ENCODE measurements at regions not wholly inside any gene's neighbourhood (a gene's known extent, or its start where the extent isn't known, plus 50 kb on each side); places are given as distances from the start of the nearest gene placed in this dataset.

DNA sequence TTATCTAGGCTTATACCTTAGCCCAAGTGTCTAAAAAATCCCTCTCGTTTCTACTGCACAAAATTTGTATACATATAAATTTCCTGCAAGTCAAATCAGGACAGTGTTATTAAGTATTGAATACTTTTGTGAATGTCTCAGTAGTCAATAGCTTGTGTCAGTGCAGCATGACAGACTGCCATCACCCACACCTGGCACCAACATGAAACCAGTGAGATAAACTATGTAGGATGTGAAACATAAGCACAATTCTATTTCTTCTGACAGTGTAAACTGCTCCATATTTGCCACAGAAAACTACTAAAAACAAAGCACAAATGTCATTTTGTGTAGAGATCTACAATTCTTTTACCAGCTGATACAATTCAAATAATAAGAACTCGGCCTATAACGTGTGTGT is 542.1 kb upstream of the LUZP2 start:
- no peaks in the 10 kb centered on the region for H3K9me3 ChIP-seq (ENCODE audit: control insufficient read depth in 2 of 3, low read length in 3 of 3)
- Mint-ChIP-seq H3K27me3 (no peaks in the 10 kb centered on the region), H3K36me3 (no peaks in the 10 kb centered on the region), H3K9me3 (peaks cover 0 to 10% (median 0%) of the 10 kb centered on the region in 11 donors), H3K4me3 (no peak overlapping the region), H3K4me1 (no peaks in the 10 kb centered on the region), H3K27ac (no peak overlapping the region)
- H3K27me3 ChIP-seq (ENCODE audit: control insufficient read depth in 2 of 2, insufficient read depth in 2 of 2, low read length in 2 of 2) = no peaks in the 10 kb centered on the region
- DNase-seq (no peak), ATAC-seq (no peak)
- intact Hi-C loops (cut with micrococcal nuclease) = no loop called here
- H3K27ac ChIP-seq (ENCODE audit: low read depth, low read length) = no peak overlapping the region
- H3K4me3 ChIP-seq (ENCODE audit: low read length) = no peak overlapping the region
- POLR2A ChIA-PET = no interaction called here
- CTCF ChIA-PET = no interaction called here
- H3K4me1 ChIP-seq (ENCODE audit: control insufficient read depth in 2 of 2, insufficient read depth in 2 of 2, low read length in 2 of 2) = no peaks in the 10 kb centered on the region
- no peaks in the 10 kb centered on the region for H3K36me3 ChIP-seq (ENCODE audit: control insufficient read depth in 2 of 3, insufficient read depth in 3 of 3, low read length in 3 of 3)

DNA sequence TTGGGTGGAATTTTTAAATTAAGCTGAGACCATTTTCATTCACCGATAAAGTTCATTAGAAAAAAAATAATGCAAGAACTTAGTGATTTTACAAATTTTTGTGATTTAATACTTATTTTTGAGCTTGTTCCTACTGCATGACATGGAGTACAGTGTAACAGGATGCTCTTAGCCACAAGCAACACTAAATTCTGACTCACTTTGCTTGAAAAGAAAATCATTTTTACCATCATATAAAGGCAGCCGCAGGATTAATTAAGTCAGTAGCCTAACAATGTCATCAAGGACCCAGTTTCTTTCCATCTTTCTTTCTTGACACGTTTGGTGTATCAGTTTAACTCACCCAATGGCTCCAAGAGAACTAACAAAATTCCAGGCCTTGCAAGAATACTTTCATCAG is 540.3 kb upstream of the LUZP2 start:
- Mint-ChIP-seq H3K4me1 (no peaks in the 10 kb centered on the region), H3K9me3 (peaks cover 0 to 14% (median 0%) of the 10 kb centered on the region in 11 donors), H3K4me3 (no peak overlapping the region), H3K36me3 (no peaks in the 10 kb centered on the region), H3K27me3 (no peaks in the 10 kb centered on the region), H3K27ac (no peak overlapping the region)
- ChIA-PET CTCF (no interaction called here), POLR2A (no interaction called here)
- ATAC-seq = no peak
- no peak for DNase-seq
- no peaks in the 10 kb centered on the region for H3K27me3 ChIP-seq (ENCODE audit: control insufficient read depth in 2 of 2, insufficient read depth in 2 of 2, low read length in 2 of 2)
- no peak overlapping the region for H3K4me3 ChIP-seq (ENCODE audit: low read length)
- no peaks in the 10 kb centered on the region for H3K36me3 ChIP-seq (ENCODE audit: control insufficient read depth in 2 of 3, insufficient read depth in 3 of 3, low read length in 3 of 3)
- intact Hi-C loops (cut with micrococcal nuclease) = no loop called here
- H3K9me3 ChIP-seq (ENCODE audit: control insufficient read depth in 2 of 3, low read length in 3 of 3) = no peaks in the 10 kb centered on the region
- no peaks in the 10 kb centered on the region for H3K4me1 ChIP-seq (ENCODE audit: control insufficient read depth in 2 of 2, insufficient read depth in 2 of 2, low read length in 2 of 2)
- no peak overlapping the region for H3K27ac ChIP-seq (ENCODE audit: low read depth, low read length)

DNA sequence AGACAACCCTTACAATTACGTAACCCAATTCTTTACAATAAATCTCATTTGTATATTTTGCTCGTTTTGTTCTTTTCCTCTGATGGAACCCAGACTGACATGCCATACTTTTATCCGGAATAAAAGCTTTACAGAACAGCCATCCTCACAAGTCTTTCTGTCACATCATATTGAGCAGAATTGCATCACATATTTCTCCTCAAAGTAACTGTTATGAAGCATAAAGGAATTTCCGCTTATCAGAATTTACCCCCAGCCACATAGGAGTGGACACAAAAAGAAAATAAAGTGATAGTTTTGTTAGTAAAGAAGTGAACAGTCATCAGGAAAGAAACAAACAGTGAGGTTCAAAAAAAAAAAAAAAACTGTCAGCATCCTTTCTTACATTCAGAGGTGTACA is 539.5 kb upstream of the LUZP2 start:
- Mint-ChIP-seq H3K4me3 (no peak overlapping the region), H3K27ac (no peak overlapping the region), H3K36me3 (peaks cover 0 to under 1% (median 0%) of the 10 kb centered on the region in 5 donors), H3K9me3 (peaks cover 0 to 11% (median 0%) of the 10 kb centered on the region in 11 donors), H3K27me3 (no peaks in the 10 kb centered on the region), H3K4me1 (no peaks in the 10 kb centered on the region)
- intact Hi-C loops (cut with micrococcal nuclease) = no loop called here
- H3K9me3 ChIP-seq (ENCODE audit: control insufficient read depth in 2 of 3, low read length in 3 of 3) = no peaks in the 10 kb centered on the region
- no peaks in the 10 kb centered on the region for H3K27me3 ChIP-seq (ENCODE audit: control insufficient read depth in 2 of 2, insufficient read depth in 2 of 2, low read length in 2 of 2)
- no peaks in the 10 kb centered on the region for H3K36me3 ChIP-seq (ENCODE audit: control insufficient read depth in 2 of 3, insufficient read depth in 3 of 3, low read length in 3 of 3)
- ATAC-seq (no peak), DNase-seq (no peak)
- H3K4me1 ChIP-seq (ENCODE audit: control insufficient read depth in 2 of 2, insufficient read depth in 2 of 2, low read length in 2 of 2) = no peaks in the 10 kb centered on the region
- ChIA-PET CTCF (no interaction called here), POLR2A (no interaction called here)
- H3K27ac ChIP-seq (ENCODE audit: low read depth, low read length) = no peak overlapping the region
- H3K4me3 ChIP-seq (ENCODE audit: low read length) = no peak overlapping the region

DNA sequence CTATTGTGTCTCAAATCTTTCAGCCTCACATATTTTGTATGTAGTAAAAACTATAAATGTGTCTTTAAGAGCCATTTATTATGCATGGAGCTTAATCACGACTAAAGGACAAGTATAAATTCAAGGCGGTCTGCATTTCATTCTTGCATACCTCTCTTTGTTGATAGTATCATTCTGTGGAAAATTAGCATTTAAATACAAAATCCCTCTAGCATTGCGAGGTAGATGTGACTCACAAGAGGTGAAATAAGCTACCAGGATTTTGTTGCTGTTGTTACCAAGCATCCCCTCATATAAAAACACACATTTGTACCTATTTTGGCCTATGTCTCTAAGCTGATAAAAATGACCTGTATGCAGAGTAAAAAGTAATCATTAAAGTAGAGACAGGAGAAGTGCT is 537.4 kb upstream of the LUZP2 start:
- DNase-seq (no peak), ATAC-seq (no peak)
- Mint-ChIP-seq H3K27me3 (no peaks in the 10 kb centered on the region), H3K9me3 (peaks cover 0 to 14% (median 2%) of the 10 kb centered on the region in 11 donors), H3K4me1 (no peaks in the 10 kb centered on the region), H3K4me3 (no peak overlapping the region), H3K36me3 (peaks cover 0 to 4% (median 0%) of the 10 kb centered on the region in 5 donors), H3K27ac (no peak overlapping the region)
- no peaks in the 10 kb centered on the region for H3K36me3 ChIP-seq (ENCODE audit: control insufficient read depth in 2 of 3, insufficient read depth in 3 of 3, low read length in 3 of 3)
- CTCF ChIA-PET = no interaction called here
- intact Hi-C loops (cut with micrococcal nuclease) = no loop called here
- no peak overlapping the region for H3K27ac ChIP-seq (ENCODE audit: low read depth, low read length)
- H3K4me1 ChIP-seq (ENCODE audit: control insufficient read depth in 2 of 2, insufficient read depth in 2 of 2, low read length in 2 of 2) = no peaks in the 10 kb centered on the region
- H3K4me3 ChIP-seq (ENCODE audit: low read length) = no peak overlapping the region
- H3K27me3 ChIP-seq (ENCODE audit: control insufficient read depth in 2 of 2, insufficient read depth in 2 of 2, low read length in 2 of 2) = no peaks in the 10 kb centered on the region
- H3K9me3 ChIP-seq (ENCODE audit: control insufficient read depth in 2 of 3, low read length in 3 of 3) = no peaks in the 10 kb centered on the region
- POLR2A ChIA-PET = no interaction called here

DNA sequence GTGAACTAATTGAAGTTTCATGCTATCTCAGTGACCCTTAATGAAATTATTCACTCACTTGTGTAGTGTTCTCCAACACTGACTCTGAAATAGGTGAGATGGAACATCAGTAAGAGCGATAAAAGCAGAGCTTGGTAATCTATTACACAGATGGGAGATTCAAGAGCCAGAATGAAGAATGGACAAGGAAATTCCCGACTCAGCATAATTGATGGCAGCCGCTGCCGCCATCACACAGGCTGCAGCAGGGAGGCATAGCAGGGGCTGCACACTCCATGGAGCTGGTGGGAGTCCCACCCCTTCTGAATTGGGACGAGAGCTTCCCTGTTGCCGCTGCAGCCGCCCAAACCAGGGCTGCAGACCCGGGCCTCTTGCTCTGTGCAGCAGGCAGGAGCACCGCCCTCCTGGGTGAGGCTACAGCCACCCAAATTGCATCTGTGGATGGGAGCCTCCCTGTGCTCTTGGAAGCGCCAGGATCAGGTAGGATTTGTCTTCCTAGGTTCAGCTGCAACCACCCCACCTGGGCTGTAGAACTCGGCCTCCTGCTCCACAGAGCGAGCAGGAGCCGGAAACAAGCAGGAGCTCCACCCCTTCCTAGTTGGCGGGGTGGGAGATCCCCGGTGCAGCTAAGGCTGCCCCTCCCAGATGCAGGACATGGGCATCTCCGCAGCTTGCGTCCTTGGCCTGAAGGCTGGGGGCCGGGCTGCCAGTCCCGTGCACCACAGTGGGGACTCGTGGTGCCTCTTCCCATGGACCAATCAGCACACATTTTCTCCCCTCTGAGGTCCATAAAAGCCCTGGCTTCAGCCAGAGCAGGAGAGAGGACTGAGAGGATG is 535.1 kb upstream of the LUZP2 start:
- Mint-ChIP-seq H3K36me3 (peaks cover 0 to 4% (median 0%) of the 10 kb centered on the region in 5 donors), H3K9me3 (peaks cover 0 to 14% (median 2%) of the 10 kb centered on the region in 11 donors), H3K27ac (no peak overlapping the region), H3K4me1 (no peaks in the 10 kb centered on the region), H3K4me3 (no peak overlapping the region), H3K27me3 (no peaks in the 10 kb centered on the region)
- ChIA-PET CTCF (no interaction called here), POLR2A (no interaction called here)
- H3K4me3 ChIP-seq (ENCODE audit: low read length) = no peak overlapping the region
- ATAC-seq (no peak), DNase-seq (no peak)
- H3K27me3 ChIP-seq (ENCODE audit: control insufficient read depth in 2 of 2, insufficient read depth in 2 of 2, low read length in 2 of 2) = no peaks in the 10 kb centered on the region
- intact Hi-C loops (cut with micrococcal nuclease) = no loop called here
- no peaks in the 10 kb centered on the region for H3K36me3 ChIP-seq (ENCODE audit: control insufficient read depth in 2 of 3, insufficient read depth in 3 of 3, low read length in 3 of 3)
- no peaks in the 10 kb centered on the region for H3K9me3 ChIP-seq (ENCODE audit: control insufficient read depth in 2 of 3, low read length in 3 of 3)
- no peak overlapping the region for H3K27ac ChIP-seq (ENCODE audit: low read depth, low read length)
- no peaks in the 10 kb centered on the region for H3K4me1 ChIP-seq (ENCODE audit: control insufficient read depth in 2 of 2, insufficient read depth in 2 of 2, low read length in 2 of 2)

DNA sequence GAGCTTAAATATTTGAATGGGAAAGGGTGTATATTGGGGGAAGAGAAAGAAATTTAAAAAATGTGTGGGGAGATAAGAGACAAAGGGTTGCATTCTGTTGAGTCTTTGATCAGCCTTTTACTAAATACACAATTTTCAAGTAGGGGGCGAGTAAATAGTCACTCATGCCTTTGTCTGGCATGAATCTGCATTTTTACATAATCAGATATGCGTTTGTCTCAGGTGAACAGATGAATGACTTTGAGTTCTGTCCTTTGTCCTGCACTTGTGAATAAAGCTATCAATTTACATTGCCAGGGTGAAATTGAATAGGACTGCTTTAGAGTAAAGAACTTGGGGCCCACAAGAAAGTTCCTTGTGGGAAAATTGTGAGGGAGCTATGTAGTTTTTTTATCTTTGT is 523.6 kb upstream of the LUZP2 start:
- Histone ChIP-seq H3K36me3 (ENCODE audit: control insufficient read depth in 2 of 3, insufficient read depth in 3 of 3, low read length in 3 of 3) (no peaks in the 10 kb centered on the region), H3K27ac (ENCODE audit: low read depth, low read length) (no peak overlapping the region), H3K4me3 (ENCODE audit: low read length) (no peak overlapping the region), H3K27me3 (ENCODE audit: control insufficient read depth in 2 of 2, insufficient read depth in 2 of 2, low read length in 2 of 2) (no peaks in the 10 kb centered on the region), H3K4me1 (ENCODE audit: control insufficient read depth in 2 of 2, insufficient read depth in 2 of 2, low read length in 2 of 2) (no peaks in the 10 kb centered on the region), H3K9me3 (ENCODE audit: control insufficient read depth in 2 of 3, low read length in 3 of 3) (no peaks in the 10 kb centered on the region)
- H3K27ac Mint-ChIP-seq = no peak overlapping the region
- ChIA-PET CTCF (no interaction called here), POLR2A (no interaction called here)
- intact Hi-C loops (cut with micrococcal nuclease) = no loop called here
- H3K9me3 Mint-ChIP-seq = peaks cover 0 to 13% (median 4%) of the 10 kb centered on the region in 11 donors
- H3K4me3 Mint-ChIP-seq = no peak overlapping the region
- H3K4me1 Mint-ChIP-seq = no peaks in the 10 kb centered on the region
- H3K36me3 Mint-ChIP-seq = no peaks in the 10 kb centered on the region
- no peak for DNase-seq
- ATAC-seq = no peak
- no peaks in the 10 kb centered on the region for H3K27me3 Mint-ChIP-seq

DNA sequence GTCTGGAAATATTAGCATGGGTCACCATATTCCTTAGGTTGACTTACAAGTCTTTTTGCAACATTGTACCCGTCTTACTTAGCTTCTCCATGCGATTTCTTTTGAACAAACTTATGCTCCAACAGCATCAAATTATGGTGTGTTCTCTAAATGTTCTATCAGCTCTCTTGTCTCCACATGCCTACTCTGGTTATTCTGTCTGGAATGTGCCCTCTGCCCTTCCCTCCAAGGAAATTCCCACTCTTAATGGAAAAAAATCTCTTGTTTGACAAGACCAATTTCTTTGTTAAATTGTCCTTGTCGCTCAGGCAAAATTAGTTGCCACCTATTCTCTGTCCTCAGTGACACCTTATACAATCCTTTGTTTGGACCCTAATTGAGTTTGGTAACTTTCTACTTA is 522.8 kb upstream of the LUZP2 start:
- Mint-ChIP-seq H3K4me3 (no peak overlapping the region), H3K27me3 (no peaks in the 10 kb centered on the region), H3K4me1 (no peaks in the 10 kb centered on the region), H3K36me3 (no peaks in the 10 kb centered on the region), H3K27ac (no peak overlapping the region), H3K9me3 (peaks cover 0 to 13% (median 4%) of the 10 kb centered on the region in 11 donors)
- no peak overlapping the region for H3K27ac ChIP-seq (ENCODE audit: low read depth, low read length)
- no peaks in the 10 kb centered on the region for H3K4me1 ChIP-seq (ENCODE audit: control insufficient read depth in 2 of 2, insufficient read depth in 2 of 2, low read length in 2 of 2)
- no peaks in the 10 kb centered on the region for H3K9me3 ChIP-seq (ENCODE audit: control insufficient read depth in 2 of 3, low read length in 3 of 3)
- intact Hi-C loops (cut with micrococcal nuclease) = no loop called here
- ATAC-seq = no peak
- ChIA-PET POLR2A (no interaction called here), CTCF (no interaction called here)
- no peak overlapping the region for H3K4me3 ChIP-seq (ENCODE audit: low read length)
- no peaks in the 10 kb centered on the region for H3K27me3 ChIP-seq (ENCODE audit: control insufficient read depth in 2 of 2, insufficient read depth in 2 of 2, low read length in 2 of 2)
- H3K36me3 ChIP-seq (ENCODE audit: control insufficient read depth in 2 of 3, insufficient read depth in 3 of 3, low read length in 3 of 3) = no peaks in the 10 kb centered on the region
- no peak for DNase-seq

Measured in naive thymus-derived CD4-positive, alpha-beta T cell (primary cell).